A204.1 (cell line): ENCODE measurements at regions not wholly inside any gene's neighbourhood (a gene's known extent, or its start where the extent isn't known, plus 50 kb on each side); places are given as distances from the start of the nearest gene placed in this dataset.

Source experiments
- FAIRE-seq: peaks from 2 replicates; lab custom pipeline; 2012; peaks lifted over from hg19 to GRCh38; lab: Jason Lieb, UNC

GRCh38 chr4:110278127-110278526 lies 79.7 kb upstream of the ELOVL6 start:
- no peak for FAIRE-seq

GRCh38 chr4:110275871-110276270 lies 77.5 kb upstream of the ELOVL6 start:
- FAIRE-seq: no peak

- no peak for FAIRE-seq
These were observed 73.6 kb upstream of the ELOVL6 start for GRCh38 chr4:110271986-110272385.

- FAIRE-seq: no peak
These were observed 72.2 kb upstream of the ELOVL6 start for GRCh38 chr4:110270492-110271197.

GRCh38 chr4:110268790-110269189 lies 70.4 kb upstream of the ELOVL6 start:
- FAIRE-seq: no peak

GRCh38 chr4:110268352-110268751 lies 69.9 kb upstream of the ELOVL6 start:
- FAIRE-seq: no peak

GRCh38 chr4:110266136-110266535 lies 67.7 kb upstream of the ELOVL6 start:
- FAIRE-seq: no peak

GRCh38 chr4:110265001-110265400 lies 66.6 kb upstream of the ELOVL6 start:
- no peak for FAIRE-seq

- no peak for FAIRE-seq
These were observed 61.9 kb upstream of the ELOVL6 start for GRCh38 chr4:110260299-110260698.

GRCh38 chr4:110250023-110250387 lies 51.6 kb upstream of the ELOVL6 start:
- FAIRE-seq: no peak

GRCh38 chr4:110248831-110249253 lies 50.4 kb upstream of the ELOVL6 start:
- FAIRE-seq: no peak
